Activated naive CD4-positive, alpha-beta T cell treated with anti-CD3 and anti-CD28 coated beads, Interleukin-2, amount 50 U/mL, for 24 hours (primary cell): ENCODE measurements at regions not wholly inside any gene's neighbourhood (a gene's known extent, or its start where the extent isn't known, plus 50 kb on each side); places are given as distances from the start of the nearest gene placed in this dataset.
"Not testable (repeated sequence)": the region's sequence is repeated elsewhere in the genome, so short reads cannot be mapped to it uniquely, and the experiment has no call there.

Experiments used
- H3K27ac Mint-ChIP-seq: one replicate; pipeline ENCODE4 v1.8.0; 2021; ENCODE audit warnings: mild to moderate bottlenecking, mixed read lengths
- H3K27me3 Mint-ChIP-seq: one replicate; pipeline ENCODE4 v1.8.0; 2021; ENCODE audit warnings: mixed read lengths
- H3K36me3 Mint-ChIP-seq: one replicate; pipeline ENCODE4 v1.8.0; 2021; ENCODE audit warnings: mixed read lengths
- H3K4me1 Mint-ChIP-seq: one replicate; pipeline ENCODE4 v1.8.0; 2021; ENCODE audit warnings: mixed read lengths
- H3K4me3 Mint-ChIP-seq: one replicate; pipeline ENCODE4 v1.8.0; 2021; ENCODE audit warnings: mild to moderate bottlenecking, mixed read lengths
- H3K9me3 Mint-ChIP-seq: one replicate; pipeline ENCODE4 v1.8.0; 2021; ENCODE audit warnings: mixed read lengths

DNA sequence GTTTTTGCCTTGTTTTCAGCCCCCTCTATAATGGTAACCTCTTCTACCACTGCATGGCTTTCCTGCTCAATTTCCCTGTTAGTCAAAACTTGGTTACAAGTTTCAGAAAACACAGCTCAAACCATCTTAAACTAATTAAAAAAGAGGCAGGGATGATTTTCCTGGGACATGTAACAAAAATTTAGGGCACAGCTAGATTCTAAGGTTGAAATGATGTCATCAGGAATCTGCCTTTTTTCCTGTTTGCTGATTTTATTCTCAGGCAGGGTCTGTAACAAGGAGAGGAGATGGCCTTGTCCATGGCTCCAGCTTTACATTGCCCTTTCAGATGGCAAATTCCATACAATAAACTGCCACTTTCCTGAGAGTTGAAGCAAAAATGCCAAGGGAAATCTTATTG, 157.9 kb upstream of the CREB1 start:
- no peak overlapping the region for H3K27ac Mint-ChIP-seq

GRCh38 chr2:207372483-207372882, 157.3 kb upstream of the CREB1 start:
- Mint-ChIP-seq H3K27me3 (no peaks in the 10 kb centered on the region), H3K27ac (no peak overlapping the region), H3K36me3 (peaks cover 8% of the 10 kb centered on the region), H3K9me3 (peaks cover 19% of the 10 kb centered on the region), H3K4me3 (no peak overlapping the region), H3K4me1 (no peaks in the 10 kb centered on the region)

More for the DNA sequence above, 157.9 kb upstream of the CREB1 start:
- no peaks in the 10 kb centered on the region for H3K4me1 Mint-ChIP-seq
- peaks cover 14% of the 10 kb centered on the region for H3K9me3 Mint-ChIP-seq
- no peak overlapping the region for H3K4me3 Mint-ChIP-seq
- peaks cover 5% of the 10 kb centered on the region for H3K36me3 Mint-ChIP-seq
- H3K27me3 Mint-ChIP-seq = no peaks in the 10 kb centered on the region

- peaks cover 27% of the 10 kb centered on the region for H3K9me3 Mint-ChIP-seq
These were observed 154.4 kb upstream of the CREB1 start for GRCh38 chr2:207375207-207375875.

DNA sequence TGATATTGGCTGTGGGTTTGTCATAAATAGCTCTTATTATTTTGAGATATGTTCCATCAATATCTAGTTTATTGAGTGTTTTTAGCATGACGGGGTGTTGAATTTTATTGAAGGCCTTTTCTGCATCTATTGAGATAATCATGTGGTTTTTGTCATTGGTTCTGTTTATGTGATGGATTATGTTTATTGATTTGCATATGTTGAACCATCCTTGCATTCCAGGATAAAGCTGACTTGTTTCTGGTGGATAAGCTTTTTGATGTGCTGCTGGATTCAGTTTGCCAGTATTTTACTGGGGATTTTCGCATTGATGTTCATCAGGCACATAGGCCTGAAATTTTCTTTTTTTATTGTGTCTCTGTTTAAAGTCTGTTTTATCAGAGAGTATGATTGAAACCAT, 151.1 kb upstream of the CREB1 start:
- H3K9me3 Mint-ChIP-seq = peaks cover 20% of the 10 kb centered on the region
- H3K27ac Mint-ChIP-seq, H3K4me3 Mint-ChIP-seq, H3K27me3 Mint-ChIP-seq, H3K4me1 Mint-ChIP-seq: not testable (repeated sequence)
- H3K36me3 Mint-ChIP-seq = peaks cover 21% of the 10 kb centered on the region

More at GRCh38 chr2:207375207-207375875, 154.4 kb upstream of the CREB1 start:
- no peaks in the 10 kb centered on the region for H3K4me1 Mint-ChIP-seq
- H3K27ac Mint-ChIP-seq = no peak overlapping the region
- H3K4me3 Mint-ChIP-seq = no peak overlapping the region
- no peaks in the 10 kb centered on the region for H3K27me3 Mint-ChIP-seq
- peaks cover 18% of the 10 kb centered on the region for H3K36me3 Mint-ChIP-seq

- Mint-ChIP-seq H3K4me1 (no peaks in the 10 kb centered on the region), H3K4me3 (no peak overlapping the region), H3K9me3 (peaks cover 14% of the 10 kb centered on the region), H3K27ac (no peak overlapping the region), H3K36me3 (peaks cover 11% of the 10 kb centered on the region), H3K27me3 (no peaks in the 10 kb centered on the region)
These were observed 144.7 kb upstream of the CREB1 start for GRCh38 chr2:207385076-207385475.

- peaks cover 9% of the 10 kb centered on the region for H3K36me3 Mint-ChIP-seq
- H3K4me1 Mint-ChIP-seq = no peaks in the 10 kb centered on the region
- no peak overlapping the region for H3K27ac Mint-ChIP-seq
- H3K4me3 Mint-ChIP-seq = no peak overlapping the region
- no peaks in the 10 kb centered on the region for H3K27me3 Mint-ChIP-seq
- peaks cover 14% of the 10 kb centered on the region for H3K9me3 Mint-ChIP-seq
These were observed 143.9 kb upstream of the CREB1 start for GRCh38 chr2:207385903-207386302.

DNA sequence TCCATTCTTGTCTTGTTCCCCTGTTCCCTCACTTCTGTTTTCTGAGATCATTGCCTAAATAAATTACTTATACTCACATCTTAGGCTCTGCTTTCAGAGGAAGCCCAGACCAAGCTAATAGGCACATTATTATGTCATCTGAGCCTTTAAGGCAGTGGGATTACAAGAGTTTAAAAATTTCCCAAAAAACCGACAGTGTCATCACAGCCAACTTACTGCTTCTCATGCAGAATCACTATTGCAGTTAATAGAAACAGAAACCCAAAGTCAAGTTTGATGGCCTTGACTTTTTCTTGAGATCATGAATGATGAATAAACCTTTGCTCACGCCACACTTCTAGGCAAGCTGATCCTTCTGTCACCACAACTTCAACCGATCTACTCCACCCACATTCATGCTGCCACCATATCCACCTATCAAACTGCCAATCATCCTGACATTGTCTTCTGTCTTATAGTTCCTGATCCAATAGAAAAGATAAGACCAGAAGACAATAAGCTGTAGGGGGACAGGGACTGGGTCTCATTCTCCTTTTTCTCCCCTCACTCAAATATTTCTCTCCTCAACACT, 142.7 kb upstream of the CREB1 start:
- Mint-ChIP-seq H3K4me3 (no peak overlapping the region), H3K27ac (no peak overlapping the region), H3K36me3 (peaks cover 5% of the 10 kb centered on the region), H3K27me3 (no peaks in the 10 kb centered on the region), H3K4me1 (no peaks in the 10 kb centered on the region), H3K9me3 (peaks cover 14% of the 10 kb centered on the region)

DNA sequence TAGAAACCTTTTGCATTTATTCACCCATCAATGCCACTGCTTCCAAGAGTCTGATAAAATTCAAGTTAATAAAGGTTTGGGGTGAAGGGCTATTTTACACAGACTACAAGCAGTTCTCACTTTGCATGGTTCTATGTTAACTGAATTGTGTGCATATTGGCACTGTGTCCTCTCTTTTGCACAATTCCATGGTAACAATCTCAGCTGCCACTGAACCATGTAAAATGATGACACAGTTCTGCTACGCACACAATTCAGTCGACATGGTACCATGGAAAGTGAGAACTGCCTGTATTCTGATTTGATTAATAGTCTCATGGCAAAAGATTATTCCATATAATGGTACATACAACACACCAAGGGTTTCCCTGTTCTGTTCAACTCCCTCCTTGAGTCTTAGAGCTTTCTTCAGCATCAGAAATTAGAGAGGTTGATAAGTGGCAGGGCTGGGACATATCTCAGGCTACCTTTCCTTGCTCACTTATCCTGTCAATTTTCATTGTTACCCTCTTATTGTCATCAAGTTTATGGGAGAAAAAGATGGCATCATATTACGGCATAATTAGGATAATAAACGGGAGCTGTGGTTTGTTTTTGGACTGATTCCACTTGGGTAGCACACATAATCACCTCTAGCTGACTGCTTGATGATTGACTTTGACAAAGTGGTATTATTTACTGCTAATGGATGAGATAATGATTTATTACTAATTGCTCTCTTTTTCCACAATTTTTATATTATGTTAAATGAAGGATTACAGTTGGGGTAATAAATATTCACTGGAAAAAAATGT, 139.3 kb upstream of the CREB1 start:
- H3K27me3 Mint-ChIP-seq = no peaks in the 10 kb centered on the region

DNA sequence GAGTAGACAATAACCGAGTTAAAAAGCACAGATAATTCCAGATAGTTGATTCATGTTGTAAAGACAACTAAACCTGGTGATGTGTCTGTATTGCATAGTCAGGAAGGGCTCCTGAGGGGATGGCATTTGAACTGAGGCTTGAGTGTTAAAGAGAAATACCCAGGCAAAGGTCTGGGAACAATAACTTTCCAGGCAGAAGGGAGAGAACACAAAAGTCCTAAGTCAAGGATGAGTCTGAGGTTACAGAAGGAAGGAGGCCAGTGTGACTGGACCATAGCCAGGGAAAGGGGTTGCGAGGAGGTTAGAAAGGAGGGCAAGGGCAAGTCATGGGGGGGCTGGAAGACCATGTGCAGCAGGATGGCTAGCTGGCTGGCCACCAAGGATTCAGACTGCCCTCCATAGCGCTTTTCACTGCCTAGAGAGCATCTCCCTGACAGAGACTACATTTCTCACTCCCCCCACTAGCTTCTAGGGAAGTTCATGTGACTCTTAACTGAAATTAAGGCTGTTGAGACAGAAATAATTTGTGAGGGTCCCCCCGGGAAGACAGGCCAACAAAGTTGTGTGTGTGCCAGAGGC, 135.5 kb upstream of the CREB1 start:
- Mint-ChIP-seq H3K4me3 (no peak overlapping the region), H3K27ac (no peak overlapping the region)

More for the DNA sequence above, 139.3 kb upstream of the CREB1 start:
- Mint-ChIP-seq H3K9me3 (no peaks in the 10 kb centered on the region), H3K4me1 (no peaks in the 10 kb centered on the region), H3K27ac (no peak overlapping the region), H3K36me3 (no peaks in the 10 kb centered on the region), H3K4me3 (no peak overlapping the region)

DNA sequence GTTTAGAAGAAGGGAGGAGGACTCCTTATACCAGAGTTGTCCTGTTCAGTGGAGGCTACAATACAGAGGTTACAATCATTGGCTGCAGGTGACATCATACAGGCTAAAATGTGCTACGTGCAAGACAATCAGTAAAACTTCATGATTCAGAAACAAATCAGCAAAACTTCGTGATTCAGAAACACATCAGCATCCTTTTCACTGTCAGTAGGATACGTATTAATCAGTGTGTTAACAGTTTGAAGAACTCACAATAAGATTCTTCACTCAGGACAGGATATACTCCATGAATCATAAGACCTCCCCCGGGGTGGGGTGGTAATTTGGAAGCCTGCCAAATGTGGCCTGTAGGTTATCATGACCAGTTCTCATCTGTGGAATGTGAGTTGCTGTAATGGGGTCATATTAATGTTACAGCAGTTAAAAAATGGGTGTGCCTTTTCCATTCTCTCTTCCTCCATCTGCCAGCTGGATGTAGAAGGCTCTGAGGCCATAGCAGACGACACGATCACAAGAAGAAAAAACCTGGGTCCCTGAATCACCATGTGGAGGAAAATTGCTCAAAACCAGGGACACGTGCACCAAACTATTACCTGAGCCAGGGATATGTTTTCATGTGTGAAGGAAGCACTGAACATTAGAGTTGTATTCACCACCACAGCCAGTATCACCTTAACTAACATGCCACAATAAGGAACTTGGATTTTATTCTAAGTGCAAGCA, 134.8 kb upstream of the CREB1 start:
- Mint-ChIP-seq H3K4me3 (no peak overlapping the region), H3K9me3 (no peaks in the 10 kb centered on the region), H3K27me3 (no peaks in the 10 kb centered on the region), H3K27ac (no peak overlapping the region), H3K4me1 (no peaks in the 10 kb centered on the region), H3K36me3 (peaks cover 2% of the 10 kb centered on the region)

More for the DNA sequence above, 135.5 kb upstream of the CREB1 start:
- Mint-ChIP-seq H3K27me3 (no peaks in the 10 kb centered on the region), H3K9me3 (no peaks in the 10 kb centered on the region), H3K4me1 (no peaks in the 10 kb centered on the region), H3K36me3 (peaks cover 2% of the 10 kb centered on the region)

DNA sequence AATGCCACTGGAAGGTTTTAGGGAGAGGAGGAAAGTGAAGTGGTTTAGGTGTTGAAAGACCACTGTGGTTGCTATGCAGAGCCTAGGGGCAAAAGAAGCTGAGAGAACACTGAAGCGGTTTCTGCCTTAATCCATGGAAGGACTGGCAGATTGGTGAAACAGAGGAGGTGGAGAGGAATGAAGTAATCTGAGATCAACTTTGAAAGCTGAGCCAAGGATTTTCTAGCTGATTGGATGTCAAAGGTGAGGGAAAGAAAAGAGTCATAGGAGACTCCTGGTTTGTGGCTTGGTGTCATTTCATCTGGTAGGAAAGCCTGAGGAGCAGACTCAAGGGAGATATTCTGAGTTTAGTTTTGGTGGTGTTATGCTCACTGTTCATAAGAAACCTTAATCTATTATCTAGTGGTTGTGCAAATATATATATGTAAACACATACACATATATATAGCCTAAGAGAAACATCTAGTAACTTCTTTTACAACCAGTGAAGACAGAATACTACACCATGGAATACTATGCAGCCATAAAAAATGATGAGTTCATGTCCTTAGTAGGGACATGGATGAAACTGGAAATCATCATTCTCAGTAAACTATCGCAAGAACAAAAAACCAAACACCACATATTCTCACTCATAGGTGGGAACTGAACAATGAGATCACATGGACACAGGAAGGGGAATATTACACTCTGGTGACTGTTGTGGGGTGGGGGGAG, 134.1 kb upstream of the CREB1 start:
- no peaks in the 10 kb centered on the region for H3K27me3 Mint-ChIP-seq
- peaks cover 2% of the 10 kb centered on the region for H3K36me3 Mint-ChIP-seq
- H3K4me3 Mint-ChIP-seq = no peak overlapping the region
- H3K4me1 Mint-ChIP-seq = no peaks in the 10 kb centered on the region
- no peak overlapping the region for H3K27ac Mint-ChIP-seq
- H3K9me3 Mint-ChIP-seq = no peaks in the 10 kb centered on the region

- Mint-ChIP-seq H3K4me1 (no peaks in the 10 kb centered on the region), H3K27me3 (no peaks in the 10 kb centered on the region), H3K27ac (no peak overlapping the region), H3K4me3 (no peak overlapping the region), H3K36me3 (peaks cover 2% of the 10 kb centered on the region), H3K9me3 (no peaks in the 10 kb centered on the region)
These were observed 131.7 kb upstream of the CREB1 start for GRCh38 chr2:207397917-207398655.

GRCh38 chr2:207399301-207399700, 130.5 kb upstream of the CREB1 start:
- H3K36me3 Mint-ChIP-seq = peaks cover 2% of the 10 kb centered on the region
- H3K9me3 Mint-ChIP-seq = no peaks in the 10 kb centered on the region
- no peak overlapping the region for H3K4me3 Mint-ChIP-seq
- no peaks in the 10 kb centered on the region for H3K4me1 Mint-ChIP-seq
- no peaks in the 10 kb centered on the region for H3K27me3 Mint-ChIP-seq
- no peak overlapping the region for H3K27ac Mint-ChIP-seq

DNA sequence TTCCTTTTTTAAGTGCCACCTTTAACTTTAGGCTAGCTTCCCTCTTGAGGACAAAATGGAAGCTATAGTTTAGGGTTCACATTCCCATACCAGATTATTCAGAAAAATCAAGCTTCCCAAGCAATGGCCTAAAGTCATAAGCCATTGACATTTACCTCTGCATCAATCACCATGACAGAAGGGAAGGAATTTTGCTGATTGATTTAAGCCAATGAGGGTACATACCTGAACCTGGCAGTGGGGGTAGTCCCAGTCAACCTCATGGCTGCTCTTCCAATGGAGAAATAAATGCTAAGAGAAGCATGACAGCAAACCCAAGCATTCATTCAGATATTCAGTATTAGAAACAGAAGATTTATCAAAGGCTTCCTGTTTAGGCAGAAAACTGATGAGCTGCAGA, 128.4 kb upstream of the CREB1 start:
- Mint-ChIP-seq H3K4me3 (no peak overlapping the region), H3K27ac (no peak overlapping the region), H3K9me3 (no peaks in the 10 kb centered on the region), H3K4me1 (no peaks in the 10 kb centered on the region), H3K27me3 (no peaks in the 10 kb centered on the region), H3K36me3 (peaks cover 5% of the 10 kb centered on the region)
